ENCODE measurements at regions not wholly inside any gene's neighbourhood (a gene's known extent, or its start where the extent isn't known, plus 50 kb on each side); places are given as distances from the start of the nearest gene placed in this dataset.

GRCh38 chr10:78613132-78613531 is 455.6 kb upstream of the ZMIZ1 start:
- Mint-ChIP-seq H3K27me3 (ENCODE audit: low read depth) (peaks cover 14% of the 10 kb centered on the region), H3K4me1 (ENCODE audit: low read depth) (no peaks in the 10 kb centered on the region), H3K4me3 (no peak overlapping the region), H3K9me3 (peaks cover 5% of the 10 kb centered on the region), H3K27ac (no peak overlapping the region), H3K36me3 (ENCODE audit: low read depth) (no peaks in the 10 kb centered on the region)
- no peak for DNase-seq (ENCODE audit: low spot score)

GRCh38 chr10:78614267-78614666 is 454.5 kb upstream of the ZMIZ1 start:
- no peak for DNase-seq (ENCODE audit: low spot score)
- Mint-ChIP-seq H3K27ac (no peak overlapping the region), H3K4me3 (no peak overlapping the region), H3K4me1 (ENCODE audit: low read depth) (no peaks in the 10 kb centered on the region), H3K9me3 (peaks cover 5% of the 10 kb centered on the region), H3K27me3 (ENCODE audit: low read depth) (peaks cover 12% of the 10 kb centered on the region), H3K36me3 (ENCODE audit: low read depth) (no peaks in the 10 kb centered on the region)

GRCh38 chr10:78614744-78615143 is 454.0 kb upstream of the ZMIZ1 start:
- H3K27ac Mint-ChIP-seq, result no peak overlapping the region
- H3K27me3 Mint-ChIP-seq (ENCODE audit: low read depth), result peaks cover 12% of the 10 kb centered on the region
- no peak for DNase-seq (ENCODE audit: low spot score)
- peaks cover 4% of the 10 kb centered on the region for H3K9me3 Mint-ChIP-seq
- H3K4me1 Mint-ChIP-seq (ENCODE audit: low read depth), result no peaks in the 10 kb centered on the region
- no peaks in the 10 kb centered on the region for H3K36me3 Mint-ChIP-seq (ENCODE audit: low read depth)
- H3K4me3 Mint-ChIP-seq, result no peak overlapping the region

GRCh38 chr10:78616125-78616695 is 452.6 kb upstream of the ZMIZ1 start:
- Mint-ChIP-seq H3K27me3 (ENCODE audit: low read depth) (peaks cover 5% of the 10 kb centered on the region), H3K36me3 (ENCODE audit: low read depth) (no peaks in the 10 kb centered on the region), H3K4me1 (ENCODE audit: low read depth) (no peaks in the 10 kb centered on the region), H3K4me3 (no peak overlapping the region), H3K9me3 (no peaks in the 10 kb centered on the region), H3K27ac (no peak overlapping the region)
- no peak for DNase-seq (ENCODE audit: low spot score)

GRCh38 chr10:78617115-78617514 is 451.7 kb upstream of the ZMIZ1 start:
- no peak overlapping the region for H3K27ac Mint-ChIP-seq
- no peaks in the 10 kb centered on the region for H3K4me1 Mint-ChIP-seq (ENCODE audit: low read depth)
- DNase-seq (ENCODE audit: low spot score), result no peak
- H3K9me3 Mint-ChIP-seq, result no peaks in the 10 kb centered on the region
- no peak overlapping the region for H3K4me3 Mint-ChIP-seq
- H3K27me3 Mint-ChIP-seq (ENCODE audit: low read depth), result no peaks in the 10 kb centered on the region
- H3K36me3 Mint-ChIP-seq (ENCODE audit: low read depth), result no peaks in the 10 kb centered on the region

- Mint-ChIP-seq H3K4me3 (no peak overlapping the region), H3K27me3 (ENCODE audit: low read depth) (no peaks in the 10 kb centered on the region), H3K36me3 (ENCODE audit: low read depth) (no peaks in the 10 kb centered on the region), H3K27ac (no peak overlapping the region), H3K9me3 (no peaks in the 10 kb centered on the region), H3K4me1 (ENCODE audit: low read depth) (no peaks in the 10 kb centered on the region)
- DNase-seq (ENCODE audit: low spot score), result no peak
Measured at GRCh38 chr10:78617631-78618030, 451.1 kb upstream of the ZMIZ1 start.

- Mint-ChIP-seq H3K4me1 (ENCODE audit: low read depth) (no peaks in the 10 kb centered on the region), H3K9me3 (no peaks in the 10 kb centered on the region), H3K27ac (no peak overlapping the region), H3K4me3 (no peak overlapping the region), H3K27me3 (ENCODE audit: low read depth) (no peaks in the 10 kb centered on the region), H3K36me3 (ENCODE audit: low read depth) (no peaks in the 10 kb centered on the region)
- DNase-seq (ENCODE audit: low spot score), result no peak
Measured at GRCh38 chr10:78618050-78618449, 450.7 kb upstream of the ZMIZ1 start.

- H3K9me3 Mint-ChIP-seq, result no peaks in the 10 kb centered on the region
- no peak for DNase-seq (ENCODE audit: low spot score)
- no peaks in the 10 kb centered on the region for H3K27me3 Mint-ChIP-seq (ENCODE audit: low read depth)
- no peaks in the 10 kb centered on the region for H3K36me3 Mint-ChIP-seq (ENCODE audit: low read depth)
- H3K4me1 Mint-ChIP-seq (ENCODE audit: low read depth), result no peaks in the 10 kb centered on the region
- H3K4me3 Mint-ChIP-seq, result no peak overlapping the region
- H3K27ac Mint-ChIP-seq, result no peak overlapping the region
Measured at GRCh38 chr10:78619115-78619851, 449.5 kb upstream of the ZMIZ1 start.

- no peak overlapping the region for H3K4me3 Mint-ChIP-seq
- H3K27me3 Mint-ChIP-seq (ENCODE audit: low read depth), result no peaks in the 10 kb centered on the region
- H3K27ac Mint-ChIP-seq, result no peak overlapping the region
- no peaks in the 10 kb centered on the region for H3K9me3 Mint-ChIP-seq
- no peaks in the 10 kb centered on the region for H3K4me1 Mint-ChIP-seq (ENCODE audit: low read depth)
- no peaks in the 10 kb centered on the region for H3K36me3 Mint-ChIP-seq (ENCODE audit: low read depth)
- no peak for DNase-seq (ENCODE audit: low spot score)
Measured at GRCh38 chr10:78619896-78620295, 448.9 kb upstream of the ZMIZ1 start.

GRCh38 chr10:78620985-78621799 is 447.6 kb upstream of the ZMIZ1 start:
- Mint-ChIP-seq H3K4me1 (ENCODE audit: low read depth) (no peaks in the 10 kb centered on the region), H3K9me3 (no peaks in the 10 kb centered on the region), H3K27me3 (ENCODE audit: low read depth) (no peaks in the 10 kb centered on the region), H3K36me3 (ENCODE audit: low read depth) (no peaks in the 10 kb centered on the region), H3K27ac (no peak overlapping the region), H3K4me3 (no peak overlapping the region)
- no peak for DNase-seq (ENCODE audit: low spot score)

GRCh38 chr10:78623578-78624215 is 445.1 kb upstream of the ZMIZ1 start:
- Mint-ChIP-seq H3K27ac (no peak overlapping the region), H3K4me3 (no peak overlapping the region), H3K9me3 (no peaks in the 10 kb centered on the region), H3K27me3 (ENCODE audit: low read depth) (no peaks in the 10 kb centered on the region), H3K36me3 (ENCODE audit: low read depth) (no peaks in the 10 kb centered on the region), H3K4me1 (ENCODE audit: low read depth) (no peaks in the 10 kb centered on the region)
- no peak for DNase-seq (ENCODE audit: low spot score)

- no peak for DNase-seq (ENCODE audit: low spot score)
- Mint-ChIP-seq H3K4me3 (no peak overlapping the region), H3K9me3 (no peaks in the 10 kb centered on the region), H3K36me3 (ENCODE audit: low read depth) (no peaks in the 10 kb centered on the region), H3K27ac (no peak overlapping the region), H3K4me1 (ENCODE audit: low read depth) (no peaks in the 10 kb centered on the region), H3K27me3 (ENCODE audit: low read depth) (no peaks in the 10 kb centered on the region)
Measured at GRCh38 chr10:78624791-78625190, 444.0 kb upstream of the ZMIZ1 start.

GRCh38 chr10:78626471-78626870 is 442.3 kb upstream of the ZMIZ1 start:
- no peak overlapping the region for H3K4me3 Mint-ChIP-seq
- no peak for DNase-seq (ENCODE audit: low spot score)
- no peaks in the 10 kb centered on the region for H3K27me3 Mint-ChIP-seq (ENCODE audit: low read depth)
- H3K36me3 Mint-ChIP-seq (ENCODE audit: low read depth), result no peaks in the 10 kb centered on the region
- H3K4me1 Mint-ChIP-seq (ENCODE audit: low read depth), result no peaks in the 10 kb centered on the region
- no peaks in the 10 kb centered on the region for H3K9me3 Mint-ChIP-seq
- H3K27ac Mint-ChIP-seq, result no peak overlapping the region

GRCh38 chr10:78627254-78627795 is 441.4 kb upstream of the ZMIZ1 start:
- Mint-ChIP-seq H3K4me1 (ENCODE audit: low read depth) (no peaks in the 10 kb centered on the region), H3K27ac (no peak overlapping the region), H3K9me3 (no peaks in the 10 kb centered on the region), H3K36me3 (ENCODE audit: low read depth) (no peaks in the 10 kb centered on the region), H3K27me3 (ENCODE audit: low read depth) (no peaks in the 10 kb centered on the region), H3K4me3 (no peak overlapping the region)
- no peak for DNase-seq (ENCODE audit: low spot score)

Data from T-helper 2 cell treated with Interferon-gamma antibody and Interleukin-4, amounts not matched to agents 5 μg/mL and 100 μg/mL, for 36 hours (primary cell).